ENCODE measurements at regions not wholly inside any gene's neighbourhood (a gene's known extent, or its start where the extent isn't known, plus 50 kb on each side); places are given as distances from the start of the nearest gene placed in this dataset.

- no TSS peak for BruUV-seq (replicated peaks)
- no peaks in the 10 kb centered on the region for H3K4me1 ChIP-seq (ENCODE audit: control insufficient read depth, insufficient read depth, low read length)
- in situ Hi-C loops (cut with MboI) (no loop called here), intact Hi-C loops (cut with micrococcal nuclease; ENCODE audit: unreplicated experiment) (no loop called here)
- POLR2A ChIA-PET = no interaction called here
- no peak overlapping the region for H3K4me2 ChIP-seq (ENCODE audit: control insufficient read depth, insufficient read depth)
- no peak overlapping the region for H3K9ac ChIP-seq (ENCODE audit: control insufficient read depth, insufficient read depth, low read length)
- RAD21 ChIA-PET (ENCODE audit: unreplicated experiment) = interaction anchor here (1.0 kb wide), 1 partner anchor 27 kb away, joined by 3 read pairs; no protein-coding TSS in a partner anchor
- no peaks in the 10 kb centered on the region for H3K36me3 ChIP-seq (ENCODE audit: control insufficient read depth in 2 of 2, insufficient read depth in 2 of 2, low read length in 1 of 2)
- FAIRE-seq = no peak
- H4K20me1 ChIP-seq (ENCODE audit: control insufficient read depth, insufficient read depth) = no peaks in the 10 kb centered on the region
- CTCF ChIA-PET = interaction anchor here (1.2 to 2.6 kb wide), 3 partner anchors 12 to 20 kb away, joined by 3 to 12 read pairs (median 7); no protein-coding TSS in a partner anchor
- H3K4me3 ChIP-seq = no peak overlapping the region
- SMC1A ChIA-PET (ENCODE audit: uncharacterized antibody, unreplicated experiment) = interaction anchor here (0.6 to 1.6 kb wide), 9 partner anchors 10 to 345 kb away, joined by 3 to 6 read pairs (median 3); no protein-coding TSS in a partner anchor
- DNase-seq (ENCODE audit: low read depth, low spot score) = no peak
- no peak overlapping the region for H3K27ac ChIP-seq (ENCODE audit: control insufficient read depth, insufficient read depth)
- no peak for ATAC-seq
- no peak overlapping the region for H2AFZ ChIP-seq (ENCODE audit: control insufficient read depth, low read depth, low read length)
- no peaks in the 10 kb centered on the region for H3K79me2 ChIP-seq (ENCODE audit: control insufficient read depth, insufficient read depth, low read length)
- H3K27me3 ChIP-seq (replicated peaks in 1 of 2; ENCODE audit: control insufficient read depth in 2 of 2, insufficient read depth in 2 of 2, low read length in 1 of 2) = no peaks in the 10 kb centered on the region
- no peaks in the 10 kb centered on the region for H3K9me3 ChIP-seq (replicated peaks; ENCODE audit: control insufficient read depth, insufficient read depth, low read length)
- no peak for TF ChIP-seq SMARCA5 (IDR thresholded peaks at IDR 0.05)
- no peak for TF ChIP-seq IRF4 (IDR thresholded peaks at IDR 0.05; ENCODE audit: low read depth, low read length)
- TF ChIP-seq REST (IDR thresholded peaks at IDR 0.05; ENCODE audit: low read depth, low read length) = no peak
- no peak for TF ChIP-seq DPF2 (IDR thresholded peaks at IDR 0.05)
- TF ChIP-seq, protein P1, sequence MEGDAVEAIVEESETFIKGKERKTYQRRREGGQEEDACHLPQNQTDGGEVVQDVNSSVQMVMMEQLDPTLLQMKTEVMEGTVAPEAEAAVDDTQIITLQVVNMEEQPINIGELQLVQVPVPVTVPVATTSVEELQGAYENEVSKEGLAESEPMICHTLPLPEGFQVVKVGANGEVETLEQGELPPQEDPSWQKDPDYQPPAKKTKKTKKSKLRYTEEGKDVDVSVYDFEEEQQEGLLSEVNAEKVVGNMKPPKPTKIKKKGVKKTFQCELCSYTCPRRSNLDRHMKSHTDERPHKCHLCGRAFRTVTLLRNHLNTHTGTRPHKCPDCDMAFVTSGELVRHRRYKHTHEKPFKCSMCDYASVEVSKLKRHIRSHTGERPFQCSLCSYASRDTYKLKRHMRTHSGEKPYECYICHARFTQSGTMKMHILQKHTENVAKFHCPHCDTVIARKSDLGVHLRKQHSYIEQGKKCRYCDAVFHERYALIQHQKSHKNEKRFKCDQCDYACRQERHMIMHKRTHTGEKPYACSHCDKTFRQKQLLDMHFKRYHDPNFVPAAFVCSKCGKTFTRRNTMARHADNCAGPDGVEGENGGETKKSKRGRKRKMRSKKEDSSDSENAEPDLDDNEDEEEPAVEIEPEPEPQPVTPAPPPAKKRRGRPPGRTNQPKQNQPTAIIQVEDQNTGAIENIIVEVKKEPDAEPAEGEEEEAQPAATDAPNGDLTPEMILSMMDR (IDR thresholded peaks at IDR 0.05 in 2 of 3, conservative IDR thresholded peaks at IDR 0.05 in 1 of 3; ENCODE audit: control insufficient read depth in 2 of 3, extremely low read depth in 1 of 3, insufficient read depth in 1 of 3, low read depth in 3 of 3, low read length in 3 of 3) = no peak
- TF ChIP-seq TCF3 (IDR thresholded peaks at IDR 0.05; ENCODE audit: borderline replicate concordance, insufficient read depth, low read depth, low read length) = no peak
- no peak for TF ChIP-seq STAT1 (conservative IDR thresholded peaks at IDR 0.05)
- no peak for TF ChIP-seq NR2C2 (IDR thresholded peaks at IDR 0.05; ENCODE audit: borderline replicate concordance, control insufficient read depth, insufficient read length, low read depth)
- no peak for TF ChIP-seq BRCA1 (IDR thresholded peaks at IDR 0.05; ENCODE audit: low read depth, low read length)
Measured at GRCh38 chr6:103107985-103108384, 1714.5 kb downstream of the GRIK2 start.
